NB4 (cell line): ENCODE measurements at regions not wholly inside any gene's neighbourhood (a gene's known extent, or its start where the extent isn't known, plus 50 kb on each side); places are given as distances from the start of the nearest gene placed in this dataset.

Source experiments
- DNase-seq: peaks from one replicate; pipeline ENCODE4 v3.0.0; 2010; ENCODE audit warnings: low read depth
- H3K4me3 ChIP-seq: one replicate; pipeline ENCODE4 v1.5.1; 2011; ENCODE audit warnings: mild to moderate bottlenecking, low read depth, low read length, moderate library complexity
- MAX ChIP-seq: IDR thresholded peaks from 2 replicates; pipeline ENCODE4 v1.6.1; 2011; ENCODE audit warnings: low read depth, low read length
- MYC ChIP-seq: IDR thresholded peaks from 2 replicates; pipeline ENCODE4 v1.6.1; 2011; ENCODE audit warnings: low read depth, low read length
- POLR2A ChIP-seq: IDR thresholded peaks from 2 replicates; pipeline ENCODE4 v1.6.1; 2011; ENCODE audit warnings: mild to moderate bottlenecking; ENCODE audit not compliant: insufficient read length; ENCODE audit errors: extremely low read depth
- TF ChIP-seq, protein P1 (sequence below): IDR thresholded peaks from one replicate; pipeline ENCODE4 v1.5.1; 2012; ENCODE audit warnings: low read depth, low read length

- no peak for TF ChIP-seq MYC
- no peak for DNase-seq
- no peak overlapping the region for H3K4me3 ChIP-seq
Measured at GRCh38 chr9:16238623-16239138, 631.8 kb downstream of the BNC2 start.

DNA sequence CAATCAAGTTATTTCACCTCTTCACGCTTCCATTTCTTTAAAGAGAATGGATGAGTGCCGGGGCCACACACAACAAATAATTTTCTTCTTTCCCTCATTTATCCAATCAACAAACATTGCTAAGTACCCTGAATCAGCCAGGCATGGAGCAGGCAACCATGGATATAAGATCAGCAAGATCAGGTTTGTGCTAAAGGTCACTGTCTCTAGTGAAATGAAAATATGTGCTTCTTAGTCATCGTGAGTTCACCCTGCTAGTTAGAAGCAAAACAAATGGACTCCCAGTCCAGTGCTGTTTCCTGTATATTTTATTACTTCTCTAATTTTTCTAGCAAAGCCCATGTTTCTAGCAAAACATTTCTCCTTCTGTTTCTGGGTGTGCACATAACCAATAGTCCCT is 629.2 kb downstream of the BNC2 start:
- H3K4me3 ChIP-seq = no peak overlapping the region
- DNase-seq = no peak
- no peak for TF ChIP-seq MYC
- no peak for TF ChIP-seq MAX
- TF ChIP-seq POLR2A = no peak
- TF ChIP-seq, protein P1, sequence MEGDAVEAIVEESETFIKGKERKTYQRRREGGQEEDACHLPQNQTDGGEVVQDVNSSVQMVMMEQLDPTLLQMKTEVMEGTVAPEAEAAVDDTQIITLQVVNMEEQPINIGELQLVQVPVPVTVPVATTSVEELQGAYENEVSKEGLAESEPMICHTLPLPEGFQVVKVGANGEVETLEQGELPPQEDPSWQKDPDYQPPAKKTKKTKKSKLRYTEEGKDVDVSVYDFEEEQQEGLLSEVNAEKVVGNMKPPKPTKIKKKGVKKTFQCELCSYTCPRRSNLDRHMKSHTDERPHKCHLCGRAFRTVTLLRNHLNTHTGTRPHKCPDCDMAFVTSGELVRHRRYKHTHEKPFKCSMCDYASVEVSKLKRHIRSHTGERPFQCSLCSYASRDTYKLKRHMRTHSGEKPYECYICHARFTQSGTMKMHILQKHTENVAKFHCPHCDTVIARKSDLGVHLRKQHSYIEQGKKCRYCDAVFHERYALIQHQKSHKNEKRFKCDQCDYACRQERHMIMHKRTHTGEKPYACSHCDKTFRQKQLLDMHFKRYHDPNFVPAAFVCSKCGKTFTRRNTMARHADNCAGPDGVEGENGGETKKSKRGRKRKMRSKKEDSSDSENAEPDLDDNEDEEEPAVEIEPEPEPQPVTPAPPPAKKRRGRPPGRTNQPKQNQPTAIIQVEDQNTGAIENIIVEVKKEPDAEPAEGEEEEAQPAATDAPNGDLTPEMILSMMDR = no peak

GRCh38 chr9:16243798-16244197 is 626.7 kb downstream of the BNC2 start:
- H3K4me3 ChIP-seq = no peak overlapping the region
- TF ChIP-seq, protein P1 = no peak
- TF ChIP-seq MYC = no peak
- DNase-seq = no peak

- DNase-seq = no peak
- TF ChIP-seq MYC (no peak), MAX (no peak), POLR2A (no peak)
- TF ChIP-seq, protein P1 = no peak
- H3K4me3 ChIP-seq = no peak overlapping the region
Measured at GRCh38 chr9:16245756-16246440, 624.6 kb downstream of the BNC2 start.

DNA sequence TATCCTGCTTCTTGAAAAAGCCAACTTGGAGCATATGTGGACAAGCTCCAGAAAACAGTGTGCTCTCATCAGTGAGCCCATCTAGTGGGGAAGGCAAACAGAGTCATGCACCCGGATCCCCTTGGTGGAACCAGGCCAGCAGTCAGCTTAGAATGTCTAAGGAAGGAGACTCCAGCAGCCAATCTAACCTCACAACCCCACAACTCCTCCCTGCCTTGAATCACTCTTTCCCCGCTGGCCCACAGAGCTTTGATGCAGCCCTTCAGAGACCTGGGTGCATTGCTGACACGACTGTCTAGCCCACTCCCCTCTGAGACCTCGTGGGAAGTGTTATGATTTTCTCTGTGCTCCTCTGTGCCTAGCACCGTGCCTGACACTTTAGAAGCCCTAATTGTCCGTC is 623.7 kb downstream of the BNC2 start:
- no peak for TF ChIP-seq MYC
- TF ChIP-seq MAX = no peak
- TF ChIP-seq, protein P1 = no peak
- no peak for TF ChIP-seq POLR2A
- no peak for DNase-seq
- no peak overlapping the region for H3K4me3 ChIP-seq

DNA sequence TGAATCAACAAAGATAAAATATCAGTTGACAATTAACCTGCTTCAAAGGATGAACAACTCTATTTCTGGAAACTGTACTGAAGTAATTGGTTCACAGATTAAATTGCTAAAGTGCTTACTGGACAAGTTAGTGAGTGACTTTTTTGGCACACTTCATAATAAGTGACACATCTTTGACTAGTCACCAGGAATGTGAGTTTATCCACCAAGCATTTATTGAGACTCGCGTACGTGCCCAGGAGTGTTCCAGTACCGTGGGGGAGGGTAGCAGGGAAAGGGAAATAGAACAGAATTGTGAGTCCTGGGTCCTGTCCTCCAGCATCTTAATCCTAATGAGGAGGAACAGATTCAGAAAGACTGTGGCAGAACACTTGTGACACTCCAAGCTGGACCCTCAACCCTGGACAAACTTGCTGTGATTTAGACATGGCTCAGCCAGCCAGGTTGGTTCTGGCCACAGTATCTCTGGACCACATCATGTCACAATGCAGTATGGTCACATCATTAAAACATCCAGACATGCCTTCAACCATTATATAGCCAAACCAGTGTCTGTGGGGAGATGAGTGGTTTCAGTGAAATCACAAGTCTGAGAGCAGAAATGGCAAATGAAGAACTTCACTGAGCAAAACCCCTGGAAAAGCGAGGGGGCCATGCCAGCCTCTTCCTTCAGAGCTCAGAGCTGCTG is 623.1 kb downstream of the BNC2 start:
- TF ChIP-seq POLR2A = no peak
- no peak for TF ChIP-seq MAX
- TF ChIP-seq, protein P1 = no peak
- TF ChIP-seq MYC = no peak
- no peak for DNase-seq

More for the DNA sequence above, 623.1 kb downstream of the BNC2 start:
- no peak overlapping the region for H3K4me3 ChIP-seq
